A673 (cell line): ENCODE measurements at regions not wholly inside any gene's neighbourhood (a gene's known extent, or its start where the extent isn't known, plus 50 kb on each side); places are given as distances from the start of the nearest gene placed in this dataset.

ENCODE experiments used
- BruUV-seq: library from RNA; stranded (reverse); fragments of 400-500 nt; replicated peaks from 2 replicates; lab custom pipeline; 2021; lab: Mats Ljungman, UMichigan
- CTCF ChIA-PET: fragments of 300-600 bp; sonication (Branson Sonifier 250); formaldehyde crosslinking; loops from one replicate; lab custom pipeline; 2022; ENCODE audit warnings: antibody characterized with exemption; lab: Charles Lee
- POLR2A ChIA-PET: fragments of 300-600 bp; sonication (Branson Sonifier 250); formaldehyde crosslinking; loops from one replicate; lab custom pipeline; 2022; ENCODE audit warnings: antibody characterized with exemption; ENCODE audit not compliant: low non-redundant PET; lab: Charles Lee
- DNase-seq: peaks from one replicate; pipeline ENCODE4 v3.0.0-alpha.2; 2015; ENCODE audit warnings: low spot score
- H3K27ac ChIP-seq: fragments of 200-600 bp; sonication (generic); 2 replicates; pipeline ENCODE4 v1.5.1; 2016; ENCODE audit warnings: mixed run types, low read depth, mild to moderate bottlenecking, mixed read lengths, antibody characterized with exemption, low read length; ENCODE audit not compliant: poor library complexity, severe bottlenecking
- H3K27me3 ChIP-seq: fragments of 200-600 bp; sonication (generic); replicated peaks from 2 replicates; pipeline ENCODE4 v1.6.1; 2017; ENCODE audit warnings: mixed run types, low read depth, mild to moderate bottlenecking, mixed read lengths, antibody characterized with exemption, low read length; ENCODE audit not compliant: insufficient read depth, poor library complexity
- H3K36me3 ChIP-seq: fragments of 200-600 bp; sonication (generic); 2 replicates; pipeline ENCODE4 v1.6.1; 2016; ENCODE audit warnings: mixed run types, mild to moderate bottlenecking, mixed read lengths, antibody characterized with exemption, low read length; ENCODE audit not compliant: insufficient read depth, poor library complexity, severe bottlenecking
- H3K4me1 ChIP-seq: fragments of 200-600 bp; sonication (generic); 2 replicates; pipeline ENCODE4 v1.6.1; 2017; ENCODE audit warnings: mixed run types, mild to moderate bottlenecking, mixed read lengths, antibody characterized with exemption, low read length; ENCODE audit not compliant: insufficient read depth, poor library complexity, severe bottlenecking
- H3K4me3 ChIP-seq: fragments of 200-600 bp; sonication (generic); 2 replicates; pipeline ENCODE4 v1.5.1; 2016; ENCODE audit warnings: low read depth, mixed run types, mild to moderate bottlenecking, mixed read lengths, low read length; ENCODE audit not compliant: poor library complexity, severe bottlenecking
- H3K9me3 ChIP-seq: fragments of 200-600 bp; sonication (generic); 2 replicates; pipeline ENCODE4 v1.6.1; 2016; ENCODE audit warnings: mixed run types, low read depth, mild to moderate bottlenecking, mixed read lengths, antibody characterized with exemption, low read length; ENCODE audit not compliant: poor library complexity, severe bottlenecking
- CTCF ChIP-seq: fragments of 300-800, 200-600 bp; sonication (generic); conservative IDR thresholded peaks from 2 replicates; pipeline ENCODE4 v1.5.1; 2017; ENCODE audit warnings: low read depth, mild to moderate bottlenecking, antibody characterized with exemption, low read length, moderate library complexity, mixed read lengths
- EZH2 ChIP-seq: fragments of 200-600 bp; sonication (generic); IDR thresholded peaks from 2 replicates; pipeline ENCODE4 v1.6.1; 2017; ENCODE audit warnings: borderline replicate concordance, low read depth, mild to moderate bottlenecking, mixed read lengths, antibody characterized with exemption, low read length; ENCODE audit not compliant: poor library complexity, severe bottlenecking
- intact Hi-C: fragments of 100-400 bp; cut with micrococcal nuclease; formaldehyde crosslinking; loops from one replicate; pipeline ENCODE4 v1.10.0; 2022; ENCODE audit not compliant: unreplicated experiment

GRCh38 chr9:103471241-103471640 is 476.1 kb downstream of the CYLC2 start:
- Histone ChIP-seq H3K27ac (no peak overlapping the region), H3K9me3 (peaks cover 19% of the 10 kb centered on the region), H3K4me1 (no peaks in the 10 kb centered on the region), H3K36me3 (no peaks in the 10 kb centered on the region), H3K4me3 (no peak overlapping the region), H3K27me3 (no peaks in the 10 kb centered on the region)
- CTCF ChIA-PET = no interaction called here
- TF ChIP-seq CTCF = no peak
- TF ChIP-seq EZH2 = no peak
- no TSS peak for BruUV-seq
- intact Hi-C loops = no loop called here
- DNase-seq = no peak
- POLR2A ChIA-PET = no interaction called here

GRCh38 chr9:103474156-103474555 is 479.0 kb downstream of the CYLC2 start:
- Histone ChIP-seq H3K4me3 (no peak overlapping the region), H3K9me3 (peaks cover 13% of the 10 kb centered on the region), H3K27ac (no peak overlapping the region), H3K36me3 (no peaks in the 10 kb centered on the region), H3K4me1 (no peaks in the 10 kb centered on the region), H3K27me3 (no peaks in the 10 kb centered on the region)
- no TSS peak for BruUV-seq
- DNase-seq = no peak
- CTCF ChIA-PET = no interaction called here
- TF ChIP-seq CTCF (no peak), EZH2 (no peak)
- intact Hi-C loops = no loop called here
- POLR2A ChIA-PET = no interaction called here

GRCh38 chr9:103483471-103484096 is 488.5 kb downstream of the CYLC2 start:
- no TSS peak for BruUV-seq
- Histone ChIP-seq H3K27ac (no peak overlapping the region), H3K4me1 (no peaks in the 10 kb centered on the region), H3K27me3 (no peaks in the 10 kb centered on the region), H3K9me3 (peaks cover 21% of the 10 kb centered on the region), H3K4me3 (no peak overlapping the region), H3K36me3 (no peaks in the 10 kb centered on the region)
- DNase-seq = no peak
- intact Hi-C loops = no loop called here
- CTCF ChIA-PET = no interaction called here
- POLR2A ChIA-PET = no interaction called here
- no peak for TF ChIP-seq EZH2

GRCh38 chr9:103485138-103485537 is 490.0 kb downstream of the CYLC2 start:
- no TSS peak for BruUV-seq
- intact Hi-C loops = no loop called here

More at GRCh38 chr9:103485138-103485537, 490.0 kb downstream of the CYLC2 start:
- Histone ChIP-seq H3K27me3 (no peaks in the 10 kb centered on the region), H3K27ac (no peak overlapping the region), H3K36me3 (no peaks in the 10 kb centered on the region), H3K9me3 (peaks cover 21% of the 10 kb centered on the region), H3K4me3 (no peak overlapping the region), H3K4me1 (no peaks in the 10 kb centered on the region)
- CTCF ChIA-PET = no interaction called here
- no peak for DNase-seq
- TF ChIP-seq CTCF (no peak), EZH2 (no peak)
- POLR2A ChIA-PET = no interaction called here
